OCI-LY7 (cell line): ENCODE measurements at regions not wholly inside any gene's neighbourhood (a gene's known extent, or its start where the extent isn't known, plus 50 kb on each side); places are given as distances from the start of the nearest gene placed in this dataset.

ENCODE experiments used
- CTCF ChIP-seq: fragments of 200-600 bp; sonication (generic); conservative IDR thresholded peaks from 2 replicates; pipeline ENCODE4 v1.5.1; 2014; ENCODE audit warnings: mild to moderate bottlenecking, antibody characterized with exemption, low read length, moderate library complexity, mixed read lengths
- EZH2phosphoT487 ChIP-seq: fragments of 200-600 bp; sonication (generic); IDR thresholded peaks from 2 replicates; pipeline ENCODE4 v1.6.1; 2018; ENCODE audit warnings: low read depth, borderline replicate concordance, mild to moderate bottlenecking, mixed run types, antibody characterized with exemption, low read length, moderate library complexity, mixed read lengths

DNA sequence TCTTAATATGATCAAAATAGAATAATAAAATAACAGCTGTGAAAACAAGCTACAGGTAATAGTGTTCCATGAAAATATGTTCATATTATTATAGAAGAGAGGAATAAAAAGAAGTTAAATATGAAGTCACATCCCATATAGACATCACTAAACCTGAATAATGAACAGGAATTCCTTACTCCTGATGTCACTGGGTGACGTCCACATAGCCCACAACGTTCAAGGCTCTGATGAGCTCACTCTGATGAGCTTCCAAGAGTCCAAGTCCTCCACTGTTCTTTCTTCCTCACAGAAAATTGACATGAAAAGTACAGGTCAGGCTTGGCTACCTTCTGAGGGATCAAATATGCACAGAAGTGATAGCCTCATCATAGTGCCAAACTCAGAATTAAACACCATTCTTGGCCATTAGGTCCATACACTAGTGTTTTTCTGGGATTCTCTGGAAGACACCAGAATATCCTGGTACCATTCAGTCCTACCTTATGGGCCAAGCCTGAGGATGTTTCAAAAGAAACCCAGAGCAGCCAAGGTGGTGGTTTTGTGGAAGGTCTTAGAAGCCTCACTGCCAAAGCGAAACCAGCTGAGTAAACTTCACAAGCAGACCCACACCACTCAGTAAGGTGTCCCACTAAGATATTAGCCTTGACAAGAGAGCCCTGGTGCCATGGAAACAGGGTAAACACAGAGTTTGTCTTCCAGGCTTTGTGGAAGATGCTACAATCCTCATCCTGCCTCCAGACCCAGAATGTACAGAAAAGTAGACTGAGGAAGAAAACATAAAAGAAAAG is 138.4 kb upstream of the HHIP start:
- TF ChIP-seq CTCF (no peak), EZH2phosphoT487 (no peak)
